ENCODE measurements at regions not wholly inside any gene's neighbourhood (a gene's known extent, or its start where the extent isn't known, plus 50 kb on each side); places are given as distances from the start of the nearest gene placed in this dataset.

- no peak overlapping the region for H2AFZ ChIP-seq (ENCODE audit: low read length)
- H2BK20ac ChIP-seq (ENCODE audit: low read length) = no peak overlapping the region
- H2AK5ac ChIP-seq (ENCODE audit: low read depth, low read length) = no peak overlapping the region
- no peak overlapping the region for H2BK15ac ChIP-seq (ENCODE audit: low read length)
- no peak for DNase-seq (ENCODE audit: low read depth in 1 of 2, low spot score in 2 of 2)
- H3K4me1 ChIP-seq (replicated peaks in 1 of 4; ENCODE audit: control insufficient read depth in 3 of 4, insufficient read depth in 4 of 4, low read length in 3 of 4) = 0 out of 7 replicates have a peak, but pooled peaks cover 0 to 2% (median 0%) of the 10 kb centered on the region in 4 experiments
- FAIRE-seq = no peak
- no peak overlapping the region for H3K9ac ChIP-seq (replicated peaks in 1 of 4; ENCODE audit: extremely low read depth in 1 of 4, low read depth in 3 of 4, low read length in 3 of 4)
- TF ChIP-seq JUN (IDR thresholded peaks at IDR 0.05; ENCODE audit: low read depth, low read length) = no peak
- TF ChIP-seq CBX5 (IDR thresholded peaks at IDR 0.05; ENCODE audit: low read depth, low read length) = no peak
- no peak for TF ChIP-seq HDAC6 (IDR thresholded peaks at IDR 0.05; ENCODE audit: low read depth, low read length)
- TF ChIP-seq MAX (IDR thresholded peaks at IDR 0.05) = no peak
- TF ChIP-seq POU5F1 (IDR thresholded peaks at IDR 0.05; ENCODE audit: low read depth, low read length) = no peak
- no peak overlapping the region for H2BK120ac ChIP-seq (replicated peaks; ENCODE audit: low read depth, low read length)
- CTCF ChIA-PET (ENCODE audit: partially characterized antibody) = no interaction called here
- no peak overlapping the region for H3K4me3 ChIP-seq (ENCODE audit: extremely low read depth in 1 of 4, insufficient read depth in 2 of 4, low read depth in 3 of 4, low read length in 4 of 4)
- H3K18ac ChIP-seq (ENCODE audit: extremely low read depth, low read length) = no peak overlapping the region
- no peak overlapping the region for H3K4ac ChIP-seq (replicated peaks; ENCODE audit: insufficient read length, low read depth, low read length)
- no peaks in the 10 kb centered on the region for H4K20me1 ChIP-seq (replicated peaks in 1 of 2; ENCODE audit: control insufficient read depth in 1 of 2, insufficient read depth in 2 of 2, low read length in 2 of 2)
- no peaks in the 10 kb centered on the region for H3K79me2 ChIP-seq (ENCODE audit: control insufficient read depth in 1 of 2, insufficient read depth in 2 of 2, low read length in 2 of 2)
- no peak overlapping the region for H3K4me2 ChIP-seq (ENCODE audit: insufficient read depth in 1 of 2, low read depth in 2 of 2, low read length in 2 of 2)
- no peak overlapping the region for H3K27ac ChIP-seq (ENCODE audit: low read depth, low read length)
- no peak overlapping the region for H3K56ac ChIP-seq (replicated peaks; ENCODE audit: insufficient read length, low read depth, low read length)
- no peak overlapping the region for H4K5ac ChIP-seq (ENCODE audit: insufficient read length, low read depth, low read length)
- no peak overlapping the region for H2BK5ac ChIP-seq (ENCODE audit: low read depth, low read length)
- no peaks in the 10 kb centered on the region for H3K79me1 ChIP-seq (ENCODE audit: low read depth, low read length)
- H4K8ac ChIP-seq (ENCODE audit: extremely low read depth, insufficient read depth, low read length) = no peak overlapping the region
- no peaks in the 10 kb centered on the region for H3K36me3 ChIP-seq (ENCODE audit: control insufficient read depth in 2 of 4, insufficient read depth in 4 of 4, low read length in 3 of 4)
- WGBS, 2 experiments (ENCODE audit: extremely low coverage in 1 of 2, insufficient coverage in 1 of 2, insufficient read length in 1 of 2, insufficient replicate concordance in 2 of 2, low coverage in 1 of 2, low lambda C conversion rate in 2 of 2, missing lambda C conversion rate in 1 of 2) = 91% methylated on average over 2 of the region's 2 CpGs; no CpG with 5 or more reads in 1 of the 2 experiments
- 0 out of 4 replicates have a peak, but pooled peaks cover 0 to 2% of the 10 kb centered on the region in 2 experiments for H3K9me3 ChIP-seq (ENCODE audit: insufficient read depth in 2 of 2, low read depth in 1 of 2, low read length in 1 of 2)
- POLR2A ChIA-PET (ENCODE audit: partially characterized antibody) = no interaction called here
- H4K91ac ChIP-seq (replicated peaks; ENCODE audit: insufficient read length, low read length) = no peak overlapping the region
- H3K27me3 ChIP-seq (replicated peaks in 1 of 4; ENCODE audit: control insufficient read depth in 3 of 4, extremely low read depth in 1 of 4, insufficient read depth in 3 of 4, low read length in 3 of 4) = no peaks in the 10 kb centered on the region; a peak in 1 of 7 replicates
- no peak overlapping the region for H3K23ac ChIP-seq (ENCODE audit: insufficient read length)
- no peak overlapping the region for H3K14ac ChIP-seq (ENCODE audit: insufficient read length)
- H3K23me2 ChIP-seq (ENCODE audit: low read depth, low read length) = no peaks in the 10 kb centered on the region
- no peak overlapping the region for H2BK12ac ChIP-seq (ENCODE audit: low read depth, low read length)
Measured at GRCh38 chr10:117768333-117769042, 225.9 kb downstream of the EMX2 start.

All from H1 (cell line).